ENCODE measurements at regions not wholly inside any gene's neighbourhood (a gene's known extent, or its start where the extent isn't known, plus 50 kb on each side); places are given as distances from the start of the nearest gene placed in this dataset.

GRCh38 chr2:204313256-204313655 lies 232.0 kb upstream of the PARD3B start:
- H3K79me2 ChIP-seq (ENCODE audit: insufficient read depth, low read length): no peaks in the 10 kb centered on the region
- no peaks in the 10 kb centered on the region for H3K27me3 ChIP-seq (ENCODE audit: insufficient read depth, low read length)
- H3K27ac ChIP-seq (ENCODE audit: low read depth, low read length, poor library complexity, severe bottlenecking): no peak overlapping the region
- H2AFZ ChIP-seq (ENCODE audit: low read length): no peak overlapping the region
- H3K9me3 ChIP-seq (ENCODE audit: low read length): no peaks in the 10 kb centered on the region
- no peaks in the 10 kb centered on the region for H3K36me3 ChIP-seq (ENCODE audit: insufficient read depth, low read length)
- H3K9me2 ChIP-seq (ENCODE audit: low read depth, low read length): no peaks in the 10 kb centered on the region
- no peaks in the 10 kb centered on the region for H3F3A ChIP-seq (ENCODE audit: insufficient read depth, low read length)
- H3K4me2 ChIP-seq (ENCODE audit: low read length): no peak overlapping the region
- H3K4me1 ChIP-seq (ENCODE audit: insufficient read depth, low read length, severe bottlenecking): no peaks in the 10 kb centered on the region
- H3K4me3 ChIP-seq (ENCODE audit: low read depth, low read length, poor library complexity, severe bottlenecking): no peak overlapping the region
- no peaks in the 10 kb centered on the region for H4K20me1 ChIP-seq (ENCODE audit: insufficient read depth, low read length)
- TF ChIP-seq EZH2 (IDR thresholded peaks at IDR 0.05; ENCODE audit: borderline replicate concordance, low read length) (no peak), CTCF (IDR thresholded peaks at IDR 0.05; ENCODE audit: low read length) (no peak)
- no peak overlapping the region for H3K9ac ChIP-seq (ENCODE audit: low read length)

GRCh38 chr2:204315236-204315662 lies 230.0 kb upstream of the PARD3B start:
- Histone ChIP-seq H3K36me3 (ENCODE audit: insufficient read depth, low read length) (no peaks in the 10 kb centered on the region), H3K4me2 (ENCODE audit: low read length) (no peak overlapping the region), H3K9me3 (ENCODE audit: low read length) (no peaks in the 10 kb centered on the region), H3K9me2 (ENCODE audit: low read depth, low read length) (no peaks in the 10 kb centered on the region), H3K27me3 (ENCODE audit: insufficient read depth, low read length) (no peaks in the 10 kb centered on the region), H3K79me2 (ENCODE audit: insufficient read depth, low read length) (no peaks in the 10 kb centered on the region), H3K9ac (ENCODE audit: low read length) (no peak overlapping the region), H2AFZ (ENCODE audit: low read length) (no peak overlapping the region), H3F3A (ENCODE audit: insufficient read depth, low read length) (no peaks in the 10 kb centered on the region), H3K4me3 (ENCODE audit: low read depth, low read length, poor library complexity, severe bottlenecking) (no peak overlapping the region), H4K20me1 (ENCODE audit: insufficient read depth, low read length) (no peaks in the 10 kb centered on the region), H3K4me1 (ENCODE audit: insufficient read depth, low read length, severe bottlenecking) (no peaks in the 10 kb centered on the region), H3K27ac (ENCODE audit: low read depth, low read length, poor library complexity, severe bottlenecking) (no peak overlapping the region)
- TF ChIP-seq EZH2 (IDR thresholded peaks at IDR 0.05; ENCODE audit: borderline replicate concordance, low read length) (no peak), CTCF (IDR thresholded peaks at IDR 0.05; ENCODE audit: low read length) (no peak)

GRCh38 chr2:204317640-204318039 lies 227.6 kb upstream of the PARD3B start:
- no peaks in the 10 kb centered on the region for H4K20me1 ChIP-seq (ENCODE audit: insufficient read depth, low read length)
- H3K4me3 ChIP-seq (ENCODE audit: low read depth, low read length, poor library complexity, severe bottlenecking): no peak overlapping the region
- H3K27ac ChIP-seq (ENCODE audit: low read depth, low read length, poor library complexity, severe bottlenecking): no peak overlapping the region
- H3F3A ChIP-seq (ENCODE audit: insufficient read depth, low read length): no peaks in the 10 kb centered on the region
- no peaks in the 10 kb centered on the region for H3K9me2 ChIP-seq (ENCODE audit: low read depth, low read length)
- no peak overlapping the region for H2AFZ ChIP-seq (ENCODE audit: low read length)
- H3K27me3 ChIP-seq (ENCODE audit: insufficient read depth, low read length): no peaks in the 10 kb centered on the region
- H3K36me3 ChIP-seq (ENCODE audit: insufficient read depth, low read length): no peaks in the 10 kb centered on the region
- no peaks in the 10 kb centered on the region for H3K79me2 ChIP-seq (ENCODE audit: insufficient read depth, low read length)
- no peak overlapping the region for H3K4me2 ChIP-seq (ENCODE audit: low read length)
- no peak for TF ChIP-seq CTCF (IDR thresholded peaks at IDR 0.05; ENCODE audit: low read length)
- no peak for TF ChIP-seq EZH2 (IDR thresholded peaks at IDR 0.05; ENCODE audit: borderline replicate concordance, low read length)
- H3K9ac ChIP-seq (ENCODE audit: low read length): no peak overlapping the region
- H3K9me3 ChIP-seq (ENCODE audit: low read length): no peaks in the 10 kb centered on the region
- H3K4me1 ChIP-seq (ENCODE audit: insufficient read depth, low read length, severe bottlenecking): no peaks in the 10 kb centered on the region
